ENCODE measurements at regions not wholly inside any gene's neighbourhood (a gene's known extent, or its start where the extent isn't known, plus 50 kb on each side); places are given as distances from the start of the nearest gene placed in this dataset.

DNA sequence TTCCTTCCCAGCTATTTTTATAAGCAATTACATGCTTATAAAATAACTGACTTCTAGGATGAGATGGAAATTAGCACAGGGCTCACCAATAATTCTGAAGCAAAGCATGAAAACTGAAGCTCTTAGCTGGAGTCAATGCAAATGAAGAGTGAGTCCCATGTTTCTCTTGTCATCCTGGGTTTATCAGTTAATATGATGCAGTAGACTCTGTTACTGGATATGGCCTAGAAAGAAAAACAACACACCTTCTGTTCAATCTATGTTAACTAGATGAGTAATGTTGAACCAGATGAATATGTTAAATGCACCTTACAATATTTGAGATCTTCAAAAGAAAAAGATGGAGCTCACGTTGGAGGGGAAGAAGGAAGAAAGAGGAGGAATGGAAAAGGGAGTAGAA, 229.4 kb downstream of the DUSP6 start:
- peaks cover 1% of the 10 kb centered on the region for H3K4me1 ChIP-seq

GRCh38 chr12:89117448-89118034, 234.8 kb downstream of the DUSP6 start:
- WGBS, 2 donors = 2 to 7% methylated on average over 2 of the region's 2 CpGs

More for the DNA sequence above, 229.4 kb downstream of the DUSP6 start:
- Histone ChIP-seq H3K9me3 (no peaks in the 10 kb centered on the region), H3K4me3 (no peak overlapping the region), H3K27ac (no peak overlapping the region), H3K27me3 (no peaks in the 10 kb centered on the region), H3K36me3 (replicated peaks in 1 of 2; ENCODE audit: insufficient read depth in 1 of 2, low read depth in 2 of 2) (no peaks in the 10 kb centered on the region)
- DNase-seq (no peak), ATAC-seq (no peak)
- intact Hi-C loops (cut with DNase I) = no loop called here
- 88 to 95% methylated on average over 1 of the region's 1 CpG for WGBS, 2 donors
- TF ChIP-seq CTCF (IDR thresholded peaks at IDR 0.05) (no peak), POLR2A (IDR thresholded peaks at IDR 0.05) (no peak)

GRCh38 chr12:89111964-89112363, 240.3 kb downstream of the DUSP6 start:
- 97% methylated on average over 2 of the region's 2 CpGs for WGBS, 2 donors
- peaks cover under 1% of the 10 kb centered on the region for H3K4me1 ChIP-seq
- H3K9me3 ChIP-seq = no peaks in the 10 kb centered on the region
- H3K27me3 ChIP-seq = no peaks in the 10 kb centered on the region
- TF ChIP-seq CTCF (IDR thresholded peaks at IDR 0.05) (no peak), POLR2A (IDR thresholded peaks at IDR 0.05) (no peak)
- intact Hi-C loops (cut with DNase I) = no loop called here
- no peak overlapping the region for H3K27ac ChIP-seq
- ATAC-seq (no peak), DNase-seq (no peak)
- H3K4me3 ChIP-seq = no peak overlapping the region
- H3K36me3 ChIP-seq (replicated peaks in 1 of 2; ENCODE audit: insufficient read depth in 1 of 2, low read depth in 2 of 2) = no peaks in the 10 kb centered on the region

More at GRCh38 chr12:89117448-89118034, 234.8 kb downstream of the DUSP6 start:
- Histone ChIP-seq H3K27me3 (no peaks in the 10 kb centered on the region), H3K4me3 (no peak overlapping the region), H3K27ac (peak overlapping the region; percentile 12 to 68 (median 54)), H3K9me3 (no peaks in the 10 kb centered on the region), H3K36me3 (replicated peaks in 1 of 2; ENCODE audit: insufficient read depth in 1 of 2, low read depth in 2 of 2) (no peaks in the 10 kb centered on the region), H3K4me1 (peaks cover 10% of the 10 kb centered on the region)
- peak; percentile 67 to 81 (median 74) for DNase-seq
- TF ChIP-seq POLR2A (IDR thresholded peaks at IDR 0.05) (no peak), CTCF (IDR thresholded peaks at IDR 0.05) (no peak)
- intact Hi-C loops (cut with DNase I) = no loop called here
- peak; percentile 97 for ATAC-seq

DNA sequence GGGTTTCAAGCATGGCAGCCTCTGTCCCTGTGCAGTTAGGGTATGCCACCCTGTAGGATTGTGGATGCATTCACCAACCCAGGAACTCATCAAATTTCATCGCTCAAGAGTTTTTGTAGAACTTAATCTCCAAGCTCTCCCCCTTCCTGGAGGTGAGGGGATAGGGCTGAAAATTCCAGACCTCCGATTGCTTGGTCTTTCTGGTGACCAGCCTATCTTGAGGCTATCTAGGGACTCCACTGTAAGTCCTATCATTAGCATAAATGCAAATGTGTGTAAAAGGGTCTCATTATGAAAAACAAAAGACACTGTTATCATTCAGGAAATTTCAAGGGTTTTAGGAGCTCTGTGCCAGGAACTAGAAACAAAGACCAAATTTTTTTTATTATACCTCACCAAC, 244.0 kb downstream of the DUSP6 start:
- H3K4me3 ChIP-seq = no peak overlapping the region
- TF ChIP-seq POLR2A (IDR thresholded peaks at IDR 0.05) (no peak), CTCF (IDR thresholded peaks at IDR 0.05) (no peak)
- H3K36me3 ChIP-seq (replicated peaks in 1 of 2; ENCODE audit: insufficient read depth in 1 of 2, low read depth in 2 of 2) = no peaks in the 10 kb centered on the region
- ATAC-seq (no peak), DNase-seq (no peak)
- no peaks in the 10 kb centered on the region for H3K27me3 ChIP-seq
- no peak overlapping the region for H3K27ac ChIP-seq
- intact Hi-C loops (cut with DNase I) = no loop called here
- H3K9me3 ChIP-seq = no peaks in the 10 kb centered on the region
- no peaks in the 10 kb centered on the region for H3K4me1 ChIP-seq
- WGBS, 2 donors = 92 to 100% methylated on average over 2 of the region's 2 CpGs

- WGBS, 2 donors = 88 to 90% methylated on average over 5 of the region's 5 CpGs
- intact Hi-C loops (cut with DNase I) = no loop called here
- no peaks in the 10 kb centered on the region for H3K36me3 ChIP-seq (replicated peaks in 1 of 2; ENCODE audit: insufficient read depth in 1 of 2, low read depth in 2 of 2)
- no peak overlapping the region for H3K27ac ChIP-seq
- ATAC-seq (no peak), DNase-seq (no peak)
- H3K4me1 ChIP-seq = no peaks in the 10 kb centered on the region
- no peaks in the 10 kb centered on the region for H3K9me3 ChIP-seq
- TF ChIP-seq POLR2A (IDR thresholded peaks at IDR 0.05) = no peak
- no peaks in the 10 kb centered on the region for H3K27me3 ChIP-seq
- no peak overlapping the region for H3K4me3 ChIP-seq
Observed at GRCh38 chr12:89106950-89107349, 245.4 kb downstream of the DUSP6 start.
